Activated naive CD8-positive, alpha-beta T cell (primary cell): ENCODE measurements at regions not wholly inside any gene's neighbourhood (a gene's known extent, or its start where the extent isn't known, plus 50 kb on each side); places are given as distances from the start of the nearest gene placed in this dataset.

ENCODE experiments used
- H3K27ac Mint-ChIP-seq: one replicate; pipeline ENCODE4 v1.8.0; 2021; ENCODE audit warnings: mixed read lengths
- H3K27me3 Mint-ChIP-seq: one replicate; pipeline ENCODE4 v1.8.0; 2021; ENCODE audit warnings: mixed read lengths
- H3K36me3 Mint-ChIP-seq: one replicate; pipeline ENCODE4 v1.8.0; 2021; ENCODE audit warnings: mixed read lengths
- H3K4me1 Mint-ChIP-seq: one replicate; pipeline ENCODE4 v1.8.0; 2021; ENCODE audit warnings: low read depth, mixed read lengths
- H3K4me3 Mint-ChIP-seq: one replicate; pipeline ENCODE4 v1.8.0; 2021; ENCODE audit warnings: mild to moderate bottlenecking, mixed read lengths
- H3K9me3 Mint-ChIP-seq: one replicate; pipeline ENCODE4 v1.8.0; 2021; ENCODE audit warnings: low read depth, mixed read lengths

- Mint-ChIP-seq H3K36me3 (no peaks in the 10 kb centered on the region), H3K4me1 (no peaks in the 10 kb centered on the region), H3K27ac (no peak overlapping the region), H3K9me3 (peaks cover 3% of the 10 kb centered on the region), H3K4me3 (no peak overlapping the region), H3K27me3 (no peaks in the 10 kb centered on the region)
Observed at GRCh38 chr5:14063691-14064090, 79.5 kb upstream of the TRIO start.

GRCh38 chr5:14063138-14063537 is 80.0 kb upstream of the TRIO start:
- Mint-ChIP-seq H3K27ac (no peak overlapping the region), H3K36me3 (no peaks in the 10 kb centered on the region), H3K9me3 (peaks cover 3% of the 10 kb centered on the region), H3K4me1 (no peaks in the 10 kb centered on the region), H3K27me3 (no peaks in the 10 kb centered on the region), H3K4me3 (no peak overlapping the region)

GRCh38 chr5:14062178-14062577 is 81.0 kb upstream of the TRIO start:
- H3K27me3 Mint-ChIP-seq: no peaks in the 10 kb centered on the region
- no peak overlapping the region for H3K4me3 Mint-ChIP-seq
- H3K4me1 Mint-ChIP-seq: no peaks in the 10 kb centered on the region
- no peaks in the 10 kb centered on the region for H3K36me3 Mint-ChIP-seq
- H3K9me3 Mint-ChIP-seq: peaks cover 3% of the 10 kb centered on the region
- H3K27ac Mint-ChIP-seq: no peak overlapping the region

- H3K27me3 Mint-ChIP-seq: no peaks in the 10 kb centered on the region
- H3K9me3 Mint-ChIP-seq: peaks cover 3% of the 10 kb centered on the region
- H3K4me1 Mint-ChIP-seq: no peaks in the 10 kb centered on the region
- no peaks in the 10 kb centered on the region for H3K36me3 Mint-ChIP-seq
- no peak overlapping the region for H3K4me3 Mint-ChIP-seq
- no peak overlapping the region for H3K27ac Mint-ChIP-seq
Observed at GRCh38 chr5:14061106-14061505, 82.0 kb upstream of the TRIO start.

- H3K27me3 Mint-ChIP-seq: no peaks in the 10 kb centered on the region
- no peaks in the 10 kb centered on the region for H3K4me1 Mint-ChIP-seq
- peaks cover 3% of the 10 kb centered on the region for H3K9me3 Mint-ChIP-seq
- no peak overlapping the region for H3K4me3 Mint-ChIP-seq
- H3K36me3 Mint-ChIP-seq: no peaks in the 10 kb centered on the region
- H3K27ac Mint-ChIP-seq: no peak overlapping the region
Observed at GRCh38 chr5:14060218-14060617, 82.9 kb upstream of the TRIO start.

GRCh38 chr5:14059810-14060209 is 83.3 kb upstream of the TRIO start:
- H3K27ac Mint-ChIP-seq: no peak overlapping the region
- no peak overlapping the region for H3K4me3 Mint-ChIP-seq
- no peaks in the 10 kb centered on the region for H3K4me1 Mint-ChIP-seq
- no peaks in the 10 kb centered on the region for H3K27me3 Mint-ChIP-seq
- H3K9me3 Mint-ChIP-seq: peaks cover 3% of the 10 kb centered on the region
- H3K36me3 Mint-ChIP-seq: no peaks in the 10 kb centered on the region

- peaks cover 2% of the 10 kb centered on the region for H3K27me3 Mint-ChIP-seq
- H3K4me1 Mint-ChIP-seq: no peaks in the 10 kb centered on the region
- H3K36me3 Mint-ChIP-seq: no peaks in the 10 kb centered on the region
- H3K4me3 Mint-ChIP-seq: no peak overlapping the region
- H3K27ac Mint-ChIP-seq: no peak overlapping the region
- peaks cover 3% of the 10 kb centered on the region for H3K9me3 Mint-ChIP-seq
Observed at GRCh38 chr5:14057289-14057688, 85.9 kb upstream of the TRIO start.

- Mint-ChIP-seq H3K4me3 (no peak overlapping the region), H3K27ac (no peak overlapping the region), H3K9me3 (peaks cover 3% of the 10 kb centered on the region), H3K4me1 (no peaks in the 10 kb centered on the region), H3K27me3 (peaks cover 4% of the 10 kb centered on the region), H3K36me3 (no peaks in the 10 kb centered on the region)
Observed at GRCh38 chr5:14056039-14056438, 87.1 kb upstream of the TRIO start.

- peaks cover 4% of the 10 kb centered on the region for H3K27me3 Mint-ChIP-seq
Observed at GRCh38 chr5:14054965-14055963, 87.9 kb upstream of the TRIO start.

GRCh38 chr5:14054111-14054854 is 88.9 kb upstream of the TRIO start:
- no peak overlapping the region for H3K27ac Mint-ChIP-seq
- no peak overlapping the region for H3K4me3 Mint-ChIP-seq
- no peaks in the 10 kb centered on the region for H3K36me3 Mint-ChIP-seq
- H3K27me3 Mint-ChIP-seq: peaks cover 4% of the 10 kb centered on the region
- H3K4me1 Mint-ChIP-seq: no peaks in the 10 kb centered on the region
- no peaks in the 10 kb centered on the region for H3K9me3 Mint-ChIP-seq

More at GRCh38 chr5:14054965-14055963, 87.9 kb upstream of the TRIO start:
- Mint-ChIP-seq H3K9me3 (no peaks in the 10 kb centered on the region), H3K36me3 (no peaks in the 10 kb centered on the region), H3K4me1 (no peaks in the 10 kb centered on the region), H3K27ac (no peak overlapping the region), H3K4me3 (no peak overlapping the region)

GRCh38 chr5:14050821-14051220 is 92.3 kb upstream of the TRIO start:
- H3K27ac Mint-ChIP-seq: no peak overlapping the region
- H3K27me3 Mint-ChIP-seq: peaks cover 4% of the 10 kb centered on the region
- H3K9me3 Mint-ChIP-seq: no peaks in the 10 kb centered on the region
- no peaks in the 10 kb centered on the region for H3K36me3 Mint-ChIP-seq
- H3K4me1 Mint-ChIP-seq: no peaks in the 10 kb centered on the region
- no peak overlapping the region for H3K4me3 Mint-ChIP-seq

GRCh38 chr5:14048434-14048833 is 94.7 kb upstream of the TRIO start:
- Mint-ChIP-seq H3K27ac (no peak overlapping the region), H3K36me3 (no peaks in the 10 kb centered on the region), H3K9me3 (no peaks in the 10 kb centered on the region), H3K4me3 (no peak overlapping the region), H3K27me3 (peaks cover 4% of the 10 kb centered on the region), H3K4me1 (no peaks in the 10 kb centered on the region)

GRCh38 chr5:14041528-14042192 is 97.2 kb upstream of the DNAH5 start:
- no peaks in the 10 kb centered on the region for H3K36me3 Mint-ChIP-seq
- H3K27ac Mint-ChIP-seq: no peak overlapping the region
- peaks cover 11% of the 10 kb centered on the region for H3K27me3 Mint-ChIP-seq
- H3K4me3 Mint-ChIP-seq: no peak overlapping the region
- H3K9me3 Mint-ChIP-seq: no peaks in the 10 kb centered on the region
- no peaks in the 10 kb centered on the region for H3K4me1 Mint-ChIP-seq

- Mint-ChIP-seq H3K27me3 (peaks cover 12% of the 10 kb centered on the region), H3K9me3 (no peaks in the 10 kb centered on the region), H3K27ac (no peak overlapping the region), H3K36me3 (no peaks in the 10 kb centered on the region), H3K4me3 (no peak overlapping the region), H3K4me1 (peaks cover 6% of the 10 kb centered on the region)
Observed at GRCh38 chr5:14040542-14040941, 96.1 kb upstream of the DNAH5 start.

GRCh38 chr5:14039576-14039975 is 95.1 kb upstream of the DNAH5 start:
- Mint-ChIP-seq H3K27me3 (peaks cover 14% of the 10 kb centered on the region), H3K4me1 (peaks cover 6% of the 10 kb centered on the region), H3K9me3 (no peaks in the 10 kb centered on the region), H3K27ac (no peak overlapping the region), H3K36me3 (no peaks in the 10 kb centered on the region), H3K4me3 (no peak overlapping the region)
